Smooth muscle cell (in vitro differentiated cells): ENCODE measurements at regions not wholly inside any gene's neighbourhood (a gene's known extent, or its start where the extent isn't known, plus 50 kb on each side); places are given as distances from the start of the nearest gene placed in this dataset.

Experiments
- DNase-seq: peaks from one replicate; lab custom pipeline; 2025; ENCODE audit not compliant: unreplicated experiment; lab: John Stamatoyannopoulos, UW
- H2AFZ ChIP-seq: fragments of 200-600 bp; sonication (generic); 2 replicates; pipeline ENCODE4 v1.6.0; 2016; ENCODE audit warnings: antibody characterized with exemption, low read depth, mild to moderate bottlenecking
- H3F3A ChIP-seq: fragments of 200-600 bp; sonication (generic); 2 replicates; pipeline ENCODE4 v1.6.0; 2017; ENCODE audit warnings: antibody characterized with exemption, low read depth
- H3K27ac ChIP-seq: fragments of 200-600 bp; sonication (generic); 2 replicates; pipeline ENCODE4 v1.5.1; 2016; ENCODE audit warnings: low read depth, mild to moderate bottlenecking
- H3K27me3 ChIP-seq: fragments of 200-600 bp; sonication (generic); 2 replicates; pipeline ENCODE4 v1.6.1; 2016; ENCODE audit warnings: low read depth, mild to moderate bottlenecking
- H3K36me3 ChIP-seq: fragments of 200-600 bp; sonication (generic); 2 replicates; pipeline ENCODE4 v1.5.1; 2016; ENCODE audit warnings: low read depth
- H3K4me1 ChIP-seq: fragments of 200-600 bp; sonication (generic); 2 replicates; pipeline ENCODE4 v1.5.1; 2016; ENCODE audit warnings: low read depth
- H3K4me2 ChIP-seq: fragments of 200-600 bp; sonication (generic); 2 replicates; pipeline ENCODE4 v1.6.0; 2016; ENCODE audit warnings: mild to moderate bottlenecking
- H3K4me3 ChIP-seq: fragments of 200-600 bp; sonication (generic); 2 replicates; pipeline ENCODE4 v1.5.1; 2016; ENCODE audit warnings: mild to moderate bottlenecking
- H3K79me2 ChIP-seq: fragments of 200-600 bp; sonication (generic); 2 replicates; pipeline ENCODE4 v1.6.0; 2016; ENCODE audit warnings: low read depth, mild to moderate bottlenecking
- H3K9ac ChIP-seq: fragments of 200-600 bp; sonication (generic); 2 replicates; pipeline ENCODE4 v1.6.0; 2016; ENCODE audit warnings: low read depth
- H3K9me3 ChIP-seq: fragments of 200-600 bp; sonication (generic); replicated peaks from 2 replicates; pipeline ENCODE4 v1.5.1; 2016; ENCODE audit warnings: low read depth
- H4K20me1 ChIP-seq: fragments of 200-600 bp; sonication (generic); 2 replicates; pipeline ENCODE4 v1.6.0; 2016; ENCODE audit warnings: low read depth
- WGBS: methylation state at CpG from one replicate; pipeline ENCODE4 v1.1.7; 2016; ENCODE audit warnings: low lambda C conversion rate; 5-methylcytosine and 5-hydroxymethylcytosine counted together
- TF ChIP-seq, protein P1 (sequence below): fragments of 200-600 bp; sonication (generic); IDR thresholded peaks from 2 replicates; pipeline ENCODE4 v1.5.1; 2017; ENCODE audit warnings: borderline replicate concordance, mild to moderate bottlenecking, antibody characterized with exemption; ENCODE audit not compliant: insufficient read depth, poor library complexity, severe bottlenecking

DNA sequence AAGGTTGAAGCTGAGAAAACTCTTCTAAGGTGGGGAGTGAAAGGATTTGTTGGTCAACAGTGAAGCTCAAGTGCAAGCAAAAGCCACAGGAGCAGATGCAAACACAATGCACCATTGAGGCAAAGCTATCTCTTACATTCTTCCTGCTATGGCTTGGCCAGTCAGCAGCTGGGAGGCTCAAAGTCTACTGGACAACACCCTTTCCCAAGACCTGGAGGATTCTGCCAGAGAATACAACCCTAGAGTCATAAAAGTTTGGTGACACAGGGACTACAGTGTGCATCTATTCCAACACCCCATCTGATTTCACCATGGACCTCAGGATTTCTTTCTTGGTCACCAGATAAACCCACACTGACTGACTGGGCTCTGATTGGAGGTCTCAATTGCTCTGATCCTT, 342.0 kb downstream of the HRH4 start:
- no peaks in the 10 kb centered on the region for H3K4me1 ChIP-seq
- TF ChIP-seq, protein P1, sequence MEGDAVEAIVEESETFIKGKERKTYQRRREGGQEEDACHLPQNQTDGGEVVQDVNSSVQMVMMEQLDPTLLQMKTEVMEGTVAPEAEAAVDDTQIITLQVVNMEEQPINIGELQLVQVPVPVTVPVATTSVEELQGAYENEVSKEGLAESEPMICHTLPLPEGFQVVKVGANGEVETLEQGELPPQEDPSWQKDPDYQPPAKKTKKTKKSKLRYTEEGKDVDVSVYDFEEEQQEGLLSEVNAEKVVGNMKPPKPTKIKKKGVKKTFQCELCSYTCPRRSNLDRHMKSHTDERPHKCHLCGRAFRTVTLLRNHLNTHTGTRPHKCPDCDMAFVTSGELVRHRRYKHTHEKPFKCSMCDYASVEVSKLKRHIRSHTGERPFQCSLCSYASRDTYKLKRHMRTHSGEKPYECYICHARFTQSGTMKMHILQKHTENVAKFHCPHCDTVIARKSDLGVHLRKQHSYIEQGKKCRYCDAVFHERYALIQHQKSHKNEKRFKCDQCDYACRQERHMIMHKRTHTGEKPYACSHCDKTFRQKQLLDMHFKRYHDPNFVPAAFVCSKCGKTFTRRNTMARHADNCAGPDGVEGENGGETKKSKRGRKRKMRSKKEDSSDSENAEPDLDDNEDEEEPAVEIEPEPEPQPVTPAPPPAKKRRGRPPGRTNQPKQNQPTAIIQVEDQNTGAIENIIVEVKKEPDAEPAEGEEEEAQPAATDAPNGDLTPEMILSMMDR = no peak
- H3K36me3 ChIP-seq = no peaks in the 10 kb centered on the region
- no peak overlapping the region for H3K4me3 ChIP-seq
- no peaks in the 10 kb centered on the region for H3K27me3 ChIP-seq
- no peak overlapping the region for H3K27ac ChIP-seq
- no peak overlapping the region for H3K4me2 ChIP-seq
- no peaks in the 10 kb centered on the region for H3K9me3 ChIP-seq
- DNase-seq = no peak
- no peaks in the 10 kb centered on the region for H4K20me1 ChIP-seq
- H3K79me2 ChIP-seq = no peaks in the 10 kb centered on the region
- no peaks in the 10 kb centered on the region for H3F3A ChIP-seq
- no peak overlapping the region for H2AFZ ChIP-seq
- no peak overlapping the region for H3K9ac ChIP-seq

DNA sequence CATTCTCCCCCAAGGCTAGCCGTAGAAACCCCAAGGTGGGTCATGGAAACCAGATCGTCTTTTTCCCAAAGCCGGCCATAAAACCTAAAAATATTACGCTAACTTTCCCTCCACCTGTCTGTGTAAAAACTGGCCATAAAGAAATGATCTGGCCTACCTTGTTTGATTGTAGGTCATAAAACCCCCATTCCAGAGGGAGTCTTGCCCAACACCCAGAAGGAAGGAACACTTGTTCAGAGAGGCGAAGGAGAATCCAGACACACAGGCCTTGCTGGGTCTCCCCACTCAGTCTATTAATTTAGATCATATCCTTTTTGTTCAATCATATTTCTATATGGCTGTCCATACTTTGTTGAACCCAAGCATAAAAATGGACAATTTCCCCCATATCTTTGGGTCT, 344.7 kb downstream of the HRH4 start:
- no peak for DNase-seq
- no peak overlapping the region for H3K4me3 ChIP-seq
- no peaks in the 10 kb centered on the region for H3K9me3 ChIP-seq
- no peak overlapping the region for H3K27ac ChIP-seq
- H3K4me1 ChIP-seq = no peaks in the 10 kb centered on the region
- TF ChIP-seq, protein P1 = no peak
- no peaks in the 10 kb centered on the region for H4K20me1 ChIP-seq
- H2AFZ ChIP-seq = no peak overlapping the region
- no peaks in the 10 kb centered on the region for H3F3A ChIP-seq
- H3K4me2 ChIP-seq = no peak overlapping the region
- no peaks in the 10 kb centered on the region for H3K36me3 ChIP-seq
- H3K27me3 ChIP-seq = no peaks in the 10 kb centered on the region
- no peaks in the 10 kb centered on the region for H3K79me2 ChIP-seq
- no peak overlapping the region for H3K9ac ChIP-seq
- 96% methylated on average over 5 of the region's 5 CpGs for WGBS

DNA sequence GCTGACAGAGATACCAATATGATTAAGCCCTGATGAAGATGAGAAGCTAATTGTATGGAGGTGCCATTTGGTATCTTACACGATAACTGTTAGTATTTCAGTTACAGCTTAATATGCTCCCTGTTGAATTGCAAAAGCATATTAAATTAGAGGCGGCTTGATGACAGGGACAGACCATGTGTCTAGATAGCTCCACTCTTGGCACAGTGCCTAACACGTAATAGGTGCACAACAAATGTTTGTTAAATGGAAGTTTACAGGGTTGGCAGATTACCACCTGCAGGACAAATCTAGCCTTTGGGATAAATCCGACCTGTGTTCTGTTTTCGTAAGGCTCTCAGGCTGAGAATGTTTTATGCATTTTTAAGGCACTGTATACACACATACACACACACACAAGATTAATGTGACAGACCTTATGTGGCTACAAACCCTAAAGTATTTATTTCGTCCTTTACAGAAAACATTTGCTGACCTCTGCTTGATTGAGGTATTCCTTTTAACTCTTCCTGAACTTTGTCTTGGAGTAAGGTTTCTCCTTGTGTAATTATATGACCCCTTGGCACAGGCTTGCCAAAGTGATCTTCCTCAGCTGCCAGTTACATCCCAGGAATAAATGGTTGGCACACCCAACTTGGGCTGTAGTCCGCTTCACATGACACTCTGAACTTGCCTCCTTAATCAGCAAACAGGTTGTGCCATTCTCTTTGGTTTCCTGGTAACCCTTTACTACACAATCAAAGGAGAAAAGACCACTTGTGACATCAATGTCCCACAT, 348.9 kb downstream of the HRH4 start:
- Histone ChIP-seq H3K4me1 (no peaks in the 10 kb centered on the region), H3K79me2 (no peaks in the 10 kb centered on the region), H3K4me3 (no peak overlapping the region), H3F3A (no peaks in the 10 kb centered on the region), H4K20me1 (no peaks in the 10 kb centered on the region), H3K4me2 (no peak overlapping the region), H3K36me3 (no peaks in the 10 kb centered on the region), H3K9ac (no peak overlapping the region), H2AFZ (no peak overlapping the region), H3K9me3 (no peaks in the 10 kb centered on the region), H3K27me3 (no peaks in the 10 kb centered on the region), H3K27ac (no peak overlapping the region)
- WGBS = 92% methylated on average over 7 of the region's 7 CpGs
- DNase-seq = no peak
- TF ChIP-seq, protein P1 = no peak
